OCI-LY1 (cell line): ENCODE measurements at regions not wholly inside any gene's neighbourhood (a gene's known extent, or its start where the extent isn't known, plus 50 kb on each side); places are given as distances from the start of the nearest gene placed in this dataset.
"Not testable (repeated sequence)": the region's sequence is repeated elsewhere in the genome, so short reads cannot be mapped to it uniquely, and the experiment has no call there.

Experiments
- H2AFZ ChIP-seq: fragments of 200-600 bp; sonication (generic), shearing (Covaris generic); 2 replicates; pipeline ENCODE4 v1.6.0; 2014; ENCODE audit warnings: antibody characterized with exemption, mild to moderate bottlenecking, low read length
- H3F3A ChIP-seq: fragments of 200-600 bp; sonication (generic), shearing (Covaris generic); 2 replicates; pipeline ENCODE4 v1.6.0; 2014; ENCODE audit warnings: mild to moderate bottlenecking, antibody characterized with exemption, low read length, moderate library complexity; ENCODE audit not compliant: insufficient read depth
- H3K27ac ChIP-seq: fragments of 200-600 bp; sonication (generic); 2 replicates; pipeline ENCODE4 v1.5.1; 2014; ENCODE audit warnings: low read length, mixed run types, mild to moderate bottlenecking, low read depth; ENCODE audit not compliant: poor library complexity, severe bottlenecking
- H3K27me3 ChIP-seq: fragments of 200-600 bp; sonication (generic); 2 replicates; pipeline ENCODE4 v1.6.0; 2014; ENCODE audit warnings: antibody characterized with exemption, mild to moderate bottlenecking, low read length, moderate library complexity; ENCODE audit not compliant: insufficient read depth
- H3K36me3 ChIP-seq: fragments of 200-600 bp; sonication (generic); 2 replicates; pipeline ENCODE4 v1.6.1; 2014; ENCODE audit warnings: mild to moderate bottlenecking, antibody characterized with exemption, low read length, moderate library complexity, mixed read lengths; ENCODE audit not compliant: insufficient read depth
- H3K4me1 ChIP-seq: fragments of 200-600 bp; sonication (generic); 2 replicates; pipeline ENCODE4 v1.5.1; 2014; ENCODE audit warnings: mild to moderate bottlenecking, low read length, moderate library complexity; ENCODE audit not compliant: insufficient read depth, severe bottlenecking
- H3K4me2 ChIP-seq: fragments of 200-600 bp; sonication (generic), shearing (Covaris generic); 2 replicates; pipeline ENCODE4 v1.6.1; 2014; ENCODE audit warnings: low read length
- H3K4me3 ChIP-seq: fragments of 200-600 bp; sonication (generic); 2 replicates; pipeline ENCODE4 v1.5.1; 2014; ENCODE audit warnings: low read length, low read depth, mild to moderate bottlenecking, mixed read lengths; ENCODE audit not compliant: poor library complexity, severe bottlenecking
- H3K79me2 ChIP-seq: fragments of 200-600 bp; shearing (Covaris generic); 2 replicates; pipeline ENCODE4 v1.6.1; 2016; ENCODE audit warnings: mixed run types, low read length, mixed read lengths; ENCODE audit not compliant: insufficient read depth
- H3K9ac ChIP-seq: fragments of 200-600 bp; sonication (generic), shearing (Covaris generic); 2 replicates; pipeline ENCODE4 v1.6.1; 2014; ENCODE audit warnings: mild to moderate bottlenecking, low read length, mixed read lengths
- H3K9me2 ChIP-seq: fragments of 200-600 bp; sonication (generic), shearing (Covaris generic); 2 replicates; pipeline ENCODE4 v1.6.1; 2014; ENCODE audit warnings: low read depth, mild to moderate bottlenecking, low read length, mixed read lengths
- H3K9me3 ChIP-seq: fragments of 200-600 bp; shearing (Covaris generic); 2 replicates; pipeline ENCODE4 v1.6.1; 2014; ENCODE audit warnings: low read length, mixed read lengths
- H4K20me1 ChIP-seq: fragments of 200-600 bp; sonication (generic), shearing (Covaris generic); 2 replicates; pipeline ENCODE4 v1.6.0; 2016; ENCODE audit warnings: mild to moderate bottlenecking, low read length; ENCODE audit not compliant: insufficient read depth
- EZH2 ChIP-seq: fragments of 200-600 bp; sonication (generic), shearing (Covaris generic); IDR thresholded peaks from 2 replicates; pipeline ENCODE4 v1.8.0; 2017; ENCODE audit warnings: borderline replicate concordance, mixed run types, mild to moderate bottlenecking, antibody characterized with exemption, low read length, moderate library complexity, mixed read lengths
- TF ChIP-seq, protein P1 (sequence below): fragments of 200-600 bp; sonication (generic), shearing (Covaris generic); IDR thresholded peaks from 2 replicates; pipeline ENCODE4 v1.5.1; 2017; ENCODE audit warnings: mild to moderate bottlenecking, antibody characterized with exemption, low read length, moderate library complexity, mixed read lengths

DNA sequence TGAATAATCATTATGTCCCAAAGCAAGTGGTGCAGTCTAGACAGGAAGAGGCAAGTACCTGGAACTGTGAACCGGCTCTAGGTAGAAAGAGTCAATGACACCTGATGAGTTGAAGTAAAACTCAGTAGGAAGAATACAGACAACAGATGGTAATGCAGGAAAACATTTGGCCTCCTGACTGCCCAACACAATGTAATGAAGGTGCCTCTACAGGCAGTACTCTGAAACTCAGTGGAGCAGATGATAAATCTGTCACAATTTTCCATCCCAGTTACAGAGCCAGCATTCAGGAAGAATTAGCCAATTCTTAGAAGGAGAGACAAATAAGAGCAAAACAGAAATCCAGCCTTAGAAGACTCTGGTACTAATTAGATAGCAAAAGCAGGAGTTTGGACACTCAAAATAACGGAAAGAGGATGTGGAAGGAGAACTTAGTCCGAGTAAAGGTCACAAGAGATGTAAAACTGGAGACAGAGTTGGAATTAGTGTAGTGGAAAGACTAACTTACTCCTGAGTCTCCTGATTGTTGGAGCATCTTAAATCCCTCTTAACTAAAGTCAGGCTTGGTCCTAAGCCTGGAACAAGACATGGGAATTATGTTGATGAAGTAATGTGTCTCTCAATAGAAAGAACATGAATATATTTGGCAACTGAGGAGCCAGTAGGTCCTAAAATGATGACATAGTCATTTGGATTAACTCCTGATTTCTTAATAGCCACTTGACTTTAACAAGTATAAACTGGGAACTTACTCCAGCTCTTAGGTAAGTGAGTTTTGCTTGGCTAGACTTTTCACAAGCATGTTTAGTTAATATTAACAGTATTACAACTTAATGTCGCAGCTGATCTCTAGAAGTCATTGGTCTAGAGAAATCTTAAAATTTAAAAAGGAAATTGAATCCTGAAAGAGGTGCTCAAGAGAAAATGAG lies 457.3 kb upstream of the MIR17HG start:
- Histone ChIP-seq H3K27ac (no peak overlapping the region), H3K79me2 (no peaks in the 10 kb centered on the region), H3K4me2 (no peak overlapping the region), H3K9me2 (no peaks in the 10 kb centered on the region), H3K4me1 (no peaks in the 10 kb centered on the region), H3K9me3 (no peaks in the 10 kb centered on the region), H3K4me3 (no peak overlapping the region), H4K20me1 (0 out of 2 replicates have a peak, but pooled peaks cover 2% of the 10 kb centered on the region), H3K27me3 (no peaks in the 10 kb centered on the region), H3F3A (no peaks in the 10 kb centered on the region), H3K9ac (no peak overlapping the region), H2AFZ (no peak overlapping the region), H3K36me3 (no peaks in the 10 kb centered on the region)
- no peak for TF ChIP-seq EZH2
- TF ChIP-seq, protein P1, sequence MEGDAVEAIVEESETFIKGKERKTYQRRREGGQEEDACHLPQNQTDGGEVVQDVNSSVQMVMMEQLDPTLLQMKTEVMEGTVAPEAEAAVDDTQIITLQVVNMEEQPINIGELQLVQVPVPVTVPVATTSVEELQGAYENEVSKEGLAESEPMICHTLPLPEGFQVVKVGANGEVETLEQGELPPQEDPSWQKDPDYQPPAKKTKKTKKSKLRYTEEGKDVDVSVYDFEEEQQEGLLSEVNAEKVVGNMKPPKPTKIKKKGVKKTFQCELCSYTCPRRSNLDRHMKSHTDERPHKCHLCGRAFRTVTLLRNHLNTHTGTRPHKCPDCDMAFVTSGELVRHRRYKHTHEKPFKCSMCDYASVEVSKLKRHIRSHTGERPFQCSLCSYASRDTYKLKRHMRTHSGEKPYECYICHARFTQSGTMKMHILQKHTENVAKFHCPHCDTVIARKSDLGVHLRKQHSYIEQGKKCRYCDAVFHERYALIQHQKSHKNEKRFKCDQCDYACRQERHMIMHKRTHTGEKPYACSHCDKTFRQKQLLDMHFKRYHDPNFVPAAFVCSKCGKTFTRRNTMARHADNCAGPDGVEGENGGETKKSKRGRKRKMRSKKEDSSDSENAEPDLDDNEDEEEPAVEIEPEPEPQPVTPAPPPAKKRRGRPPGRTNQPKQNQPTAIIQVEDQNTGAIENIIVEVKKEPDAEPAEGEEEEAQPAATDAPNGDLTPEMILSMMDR = no peak

DNA sequence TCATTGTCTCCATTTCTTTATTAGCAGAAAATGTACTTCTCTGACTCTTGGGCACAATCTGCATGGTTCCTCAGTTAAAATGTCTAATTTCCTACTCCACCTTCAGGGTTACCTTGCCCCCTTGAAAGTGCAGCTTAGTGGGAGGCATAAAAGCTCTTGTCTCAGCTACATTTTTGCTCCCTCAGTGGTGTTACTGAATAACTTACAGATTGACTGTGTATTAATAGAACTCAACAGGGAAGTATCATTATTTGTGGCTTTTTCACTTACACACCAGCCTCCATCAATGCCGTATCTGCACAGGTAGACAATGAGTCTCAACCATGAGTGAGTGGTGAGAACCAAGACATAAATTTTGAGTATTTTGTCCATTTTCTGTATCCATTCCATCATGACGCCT lies 456.2 kb upstream of the MIR17HG start:
- TF ChIP-seq, protein P1 = no peak
- TF ChIP-seq EZH2 = no peak
- Histone ChIP-seq H3K36me3 (no peaks in the 10 kb centered on the region), H3K4me3 (no peak overlapping the region), H3K4me2 (no peak overlapping the region), H3K9ac (no peak overlapping the region), H3K4me1 (no peaks in the 10 kb centered on the region), H3K27me3 (no peaks in the 10 kb centered on the region), H3K27ac (no peak overlapping the region), H2AFZ (no peak overlapping the region), H3K9me3 (no peaks in the 10 kb centered on the region), H4K20me1 (0 out of 2 replicates have a peak, but pooled peaks cover 2% of the 10 kb centered on the region), H3K79me2 (no peaks in the 10 kb centered on the region), H3F3A (no peaks in the 10 kb centered on the region), H3K9me2 (no peaks in the 10 kb centered on the region)

DNA sequence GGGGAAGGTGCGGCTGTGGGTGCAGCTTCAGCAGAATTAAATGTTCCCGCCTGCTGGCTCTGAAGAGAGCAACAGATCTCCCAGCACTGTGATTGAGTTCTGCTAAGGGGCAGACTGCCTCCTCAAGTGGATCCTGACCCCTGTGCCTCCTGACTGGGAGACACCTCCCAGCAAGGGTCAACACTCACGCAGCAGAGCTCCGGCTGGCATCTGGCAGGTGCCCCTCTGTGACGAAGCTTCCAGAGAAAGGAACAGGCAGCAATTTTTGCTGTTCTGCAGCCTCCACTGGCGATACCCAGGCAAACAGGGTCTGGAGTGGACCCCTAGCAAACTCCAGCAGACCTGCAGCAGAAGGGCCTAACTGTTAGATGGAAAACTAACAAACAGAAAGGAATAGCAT lies 454.3 kb upstream of the MIR17HG start:
- H3K27me3 ChIP-seq, H4K20me1 ChIP-seq, H2AFZ ChIP-seq, H3F3A ChIP-seq, H3K4me2 ChIP-seq, H3K4me3 ChIP-seq, H3K9ac ChIP-seq, H3K9me2 ChIP-seq, H3K27ac ChIP-seq, H3K79me2 ChIP-seq, H3K36me3 ChIP-seq, H3K4me1 ChIP-seq, H3K9me3 ChIP-seq: not testable (repeated sequence)

DNA sequence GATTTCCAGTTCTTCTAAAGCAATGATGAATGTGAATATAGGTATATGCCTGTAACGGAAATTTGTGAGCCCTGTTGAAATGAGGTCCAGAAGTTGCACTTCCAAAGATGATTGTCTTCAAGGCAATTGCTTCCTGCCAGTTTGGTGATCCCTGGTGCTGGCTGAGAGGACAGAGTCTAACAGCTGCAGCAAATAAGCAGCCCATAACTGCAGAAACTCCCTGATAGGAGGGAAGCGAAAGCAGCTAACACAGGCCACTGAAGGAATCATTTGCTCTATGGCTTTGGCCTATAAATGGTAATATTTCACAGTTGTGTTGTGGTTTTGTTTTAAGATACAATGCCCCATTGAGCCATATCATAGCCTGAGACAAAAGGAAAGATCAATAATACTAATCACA lies 451.5 kb upstream of the MIR17HG start:
- Histone ChIP-seq H3K79me2 (no peaks in the 10 kb centered on the region), H3K27me3 (no peaks in the 10 kb centered on the region), H3K4me3 (no peak overlapping the region), H3K27ac (no peak overlapping the region), H4K20me1 (0 out of 2 replicates have a peak, but pooled peaks cover 2% of the 10 kb centered on the region), H3K4me2 (no peak overlapping the region), H3K9me2 (no peaks in the 10 kb centered on the region), H3K4me1 (no peaks in the 10 kb centered on the region), H2AFZ (no peak overlapping the region), H3K9ac (no peak overlapping the region), H3K36me3 (no peaks in the 10 kb centered on the region), H3F3A (no peaks in the 10 kb centered on the region), H3K9me3 (no peaks in the 10 kb centered on the region)
- TF ChIP-seq EZH2 = no peak
- TF ChIP-seq, protein P1 = no peak
